K562 (cell line): ENCODE measurements at regions not wholly inside any gene's neighbourhood (a gene's known extent, or its start where the extent isn't known, plus 50 kb on each side); places are given as distances from the start of the nearest gene placed in this dataset.

Experiments
- ATAC-seq: fragments of 200-7000 bp; cut with Tn5 transposase; 3 replicates; pipeline ENCODE4 v1.9.1; 2020; ENCODE audit warnings: moderate library complexity
- BruUV-seq: library from RNA; stranded (reverse); fragments of 400-500 nt; replicated peaks from 2 replicates; lab custom pipeline; 2021; lab: Mats Ljungman, UMichigan
- CTCF ChIA-PET: fragments of 300-600 bp; formaldehyde crosslinking; extraction: SDS; loops from one replicate; lab custom pipeline; 2021; ENCODE audit warnings: low intra/inter-chr PET ratio; lab: Yijun Ruan, JAX
- POLR2A ChIA-PET: fragments of 300-600, 350-650 bp; sonication (Branson Sonifier 250); formaldehyde crosslinking; extraction: SDS; loops from one replicate; lab custom pipeline; 2021; ENCODE audit warnings: antibody characterized with exemption, inconsistent platforms; lab: Yijun Ruan, JAX
- DNase-seq, 4 experiments: peaks; one replicate each; pipeline versions ENCODE4 v3.0.0 to v3.0.0-alpha.2; 2011 to 2018; ENCODE audit warnings: low spot score in 3 of 4, mixed read lengths in 3 of 4; ENCODE audit errors: extremely low read depth in 1 of 4
- FAIRE-seq: peaks from 2 replicates; lab custom pipeline; 2011; peaks lifted over from hg19 to GRCh38; lab: Jason Lieb, UNC
- H2AFZ ChIP-seq: 2 replicates; pipeline ENCODE4 v1.6.0; 2011; ENCODE audit warnings: low read depth, low read length, control low read depth, inconsistent platforms
- H3K27ac ChIP-seq: fragments of 200-600 bp; 3 replicates; pipeline ENCODE4 v1.8.0; 2011; ENCODE audit warnings: low read depth, mild to moderate bottlenecking, control low read depth, inconsistent platforms, low read length, moderate library complexity, mixed read lengths; ENCODE audit errors: extremely low read depth
- H3K27me3 ChIP-seq, 2 experiments: fragments of 300-600 bp in 1 of 2; 2 replicates in 1 of 2; 3 replicates in 1 of 2; pipeline versions ENCODE4 v1.6.0 to v1.8.0; 2011; ENCODE audit warnings: inconsistent platforms in 2 of 2, low read length in 2 of 2, mild to moderate bottlenecking in 1 of 2, mixed read lengths in 1 of 2, moderate library complexity in 1 of 2; ENCODE audit not compliant: control insufficient read depth in 2 of 2, insufficient read depth in 2 of 2
- H3K36me3 ChIP-seq: fragments of 300-600 bp; 3 replicates; pipeline ENCODE4 v1.8.0; 2011; ENCODE audit warnings: mild to moderate bottlenecking, low read length, inconsistent platforms; ENCODE audit not compliant: control insufficient read depth, insufficient read depth
- H3K4me1 ChIP-seq, 2 experiments: fragments of 200-600 bp in 1 of 2; replicated peaks in 1 of 2; 2 replicates in 1 of 2; 3 replicates in 1 of 2; pipeline versions ENCODE4 v1.5.1 to v1.8.0; 2011; ENCODE audit warnings: inconsistent platforms in 2 of 2, low read length in 2 of 2, mild to moderate bottlenecking in 1 of 2, mixed read lengths in 1 of 2, moderate library complexity in 1 of 2; ENCODE audit not compliant: control insufficient read depth in 2 of 2, insufficient read depth in 2 of 2
- H3K4me2 ChIP-seq: 2 replicates; pipeline ENCODE4 v1.6.1; 2011; ENCODE audit warnings: low read length, control low read depth, inconsistent platforms, mixed read lengths; ENCODE audit not compliant: insufficient read depth
- H3K4me3 ChIP-seq: fragments of 200-600 bp; sonication (generic), shearing (Covaris generic); 2 replicates; pipeline ENCODE4 v1.5.1; 2016; ENCODE audit warnings: control low read depth, inconsistent platforms
- H3K79me2 ChIP-seq: fragments of 200-600 bp; 3 replicates; pipeline ENCODE4 v1.8.0; 2011; ENCODE audit warnings: low read length, inconsistent platforms; ENCODE audit not compliant: control insufficient read depth, insufficient read depth
- H3K9ac ChIP-seq, 2 experiments: 2 replicates each; pipeline versions ENCODE4 v1.6.0 to v1.6.1; 2011; ENCODE audit warnings: low read depth in 2 of 2, low read length in 2 of 2, control low read depth in 1 of 2, inconsistent platforms in 1 of 2, mild to moderate bottlenecking in 1 of 2, mixed read lengths in 1 of 2; ENCODE audit not compliant: insufficient read depth in 1 of 2
- H3K9me1 ChIP-seq: one replicate; pipeline ENCODE4 v1.6.0; 2011; ENCODE audit warnings: inconsistent platforms, mild to moderate bottlenecking, low read length, moderate library complexity; ENCODE audit not compliant: control insufficient read depth, insufficient read depth
- H3K9me3 ChIP-seq: replicated peaks from 2 replicates; pipeline ENCODE4 v1.5.1; 2011; ENCODE audit warnings: low read depth, low read length, inconsistent platforms; ENCODE audit not compliant: control insufficient read depth, insufficient read depth
- H4K20me1 ChIP-seq: replicated peaks from 2 replicates; pipeline ENCODE4 v1.6.1; 2011; ENCODE audit warnings: low read length, inconsistent platforms, mixed read lengths; ENCODE audit not compliant: control insufficient read depth, insufficient read depth
- EP400 ChIP-seq: fragments of 450-650 bp; IDR thresholded peaks from 2 replicates; pipeline ENCODE4 v1.6.1; 2017; ENCODE audit warnings: antibody characterized with exemption, mild to moderate bottlenecking, moderate library complexity
- GTF2E2 ChIP-seq: fragments of 200-800 bp; sonication (Bioruptor generic); IDR thresholded peaks from 2 replicates; pipeline ENCODE4 v1.6.1; 2016; ENCODE audit warnings: missing genetic modification characterization, missing compliant biosample characterization
- HEY1 ChIP-seq: fragments of 250-450 bp; sonication (Bioruptor Pico); IDR thresholded peaks from 2 replicates; pipeline ENCODE4 v1.5.0; 2020; ENCODE audit warnings: mild to moderate bottlenecking, moderate library complexity, borderline replicate concordance
- HMGN3 ChIP-seq: IDR thresholded peaks from 2 replicates; pipeline ENCODE4 v1.6.1; 2011; ENCODE audit warnings: borderline replicate concordance, low read depth, mild to moderate bottlenecking, mixed read lengths, low read length; ENCODE audit not compliant: insufficient read length; ENCODE audit errors: extremely low read depth
- HOMEZ ChIP-seq: fragments of 250-450 bp; sonication (Bioruptor Pico); IDR thresholded peaks from 2 replicates; pipeline ENCODE4 v1.4.0; 2020; ENCODE audit warnings: mild to moderate bottlenecking, moderate library complexity
- MCM3 ChIP-seq: fragments of 450-650 bp; IDR thresholded peaks from 2 replicates; pipeline ENCODE4 v1.6.1; 2016
- MCM5 ChIP-seq: fragments of 450-650 bp; IDR thresholded peaks from 2 replicates; pipeline ENCODE4 v1.6.1; 2016; ENCODE audit warnings: low read depth
- SMAD3 ChIP-seq: fragments of 450-650 bp; formaldehyde crosslinking; conservative IDR thresholded peaks from 2 replicates; pipeline ENCODE4 v1.4.0; 2020; ENCODE audit warnings: mild to moderate bottlenecking
- SMARCB1 ChIP-seq: IDR thresholded peaks from 2 replicates; pipeline ENCODE4 v1.6.1; 2011; ENCODE audit warnings: improper control_type of control experiment, low read depth; ENCODE audit not compliant: insufficient read length
- STAT5B ChIP-seq: fragments of 250-450 bp; sonication (Bioruptor Pico); IDR thresholded peaks from 2 replicates; pipeline ENCODE4 v1.8.0; 2021; ENCODE audit warnings: mild to moderate bottlenecking, inconsistent platforms
- TGIF2 ChIP-seq: sonication (generic); formaldehyde crosslinking; IDR thresholded peaks from 2 replicates; pipeline ENCODE4 v1.8.1; 2022; ENCODE audit warnings: mild to moderate bottlenecking, missing genetic modification reagents, moderate library complexity
- USF1 ChIP-seq: sonication (generic); formaldehyde crosslinking; IDR thresholded peaks from 2 replicates; pipeline ENCODE4 v1.9.0; 2022; ENCODE audit warnings: mild to moderate bottlenecking, missing genetic modification reagents
- XRCC5 ChIP-seq: fragments of 200-400 bp; formaldehyde crosslinking; IDR thresholded peaks from 2 replicates; pipeline ENCODE4 v1.6.1; 2017; ENCODE audit warnings: low read depth, mild to moderate bottlenecking, low read length
- WGBS: fragments of 100-300 bp; shearing (Covaris generic); methylation state at CpG from one replicate; pipeline ENCODE4 v1.1.6; 2016; ENCODE audit warnings: low coverage, mixed read lengths; ENCODE audit not compliant: insufficient coverage; ENCODE audit errors: missing lambda C conversion rate; 5-methylcytosine and 5-hydroxymethylcytosine counted together
- in situ Hi-C: fragments of 300-500 bp; cut with MboI; formaldehyde crosslinking; loops from 4 replicates; pipeline ENCODE4 v1.15.0; 2018; ENCODE audit warnings: inconsistent platforms, mixed read lengths
- intact Hi-C: fragments of 100-400 bp; cut with micrococcal nuclease; formaldehyde crosslinking; loops from 2 replicates; pipeline ENCODE4 v1.14.2; 2022

GRCh38 chr2:167858086-167858485, 389.3 kb downstream of the STK39 start:
- Histone ChIP-seq H3K4me3 (no peak overlapping the region), H3K27me3 (no peaks in the 10 kb centered on the region), H4K20me1 (no peaks in the 10 kb centered on the region), H3K9ac (no peak overlapping the region), H3K36me3 (peaks cover 95% of the 10 kb centered on the region), H3K9me1 (no peaks in the 10 kb centered on the region), H3K4me1 (no peaks in the 10 kb centered on the region), H3K79me2 (no peaks in the 10 kb centered on the region), H2AFZ (no peak overlapping the region), H3K27ac (no peak overlapping the region), H3K4me2 (no peak overlapping the region), H3K9me3 (no peaks in the 10 kb centered on the region)
- POLR2A ChIA-PET: interaction anchor here (1.1 to 2.4 kb wide), 2 partner anchors 82 to 83 kb away, joined by 3 to 9 read pairs; no protein-coding TSS in a partner anchor
- FAIRE-seq (no peak), DNase-seq (no peak), ATAC-seq (no peak)
- CTCF ChIA-PET: no interaction called here
- BruUV-seq: no TSS peak
- TF ChIP-seq TGIF2 (CRISPR knock-in tag): no peak
- TF ChIP-seq SMAD3 (CRISPR knock-in tag): no peak
- no peak for TF ChIP-seq STAT5B
- TF ChIP-seq GTF2E2 (tag): no peak
- TF ChIP-seq HOMEZ (CRISPR knock-in tag): no peak
- no peak for TF ChIP-seq HEY1 (CRISPR knock-in tag)
- TF ChIP-seq XRCC5: no peak
- no peak for TF ChIP-seq SMARCB1
- TF ChIP-seq MCM5: no peak
- TF ChIP-seq MCM3: no peak
- TF ChIP-seq EP400: no peak
- no peak for TF ChIP-seq HMGN3
- no peak for TF ChIP-seq USF1 (CRISPR knock-in tag)
- 82% methylated on average over 4 of the region's 4 CpGs for WGBS
- intact Hi-C loops: no loop called here
- in situ Hi-C loops: no loop called here
